Endothelial cell of umbilical vein (primary cell): ENCODE measurements at regions not wholly inside any gene's neighbourhood (a gene's known extent, or its start where the extent isn't known, plus 50 kb on each side); places are given as distances from the start of the nearest gene placed in this dataset.

Experiments used
- BruUV-seq: library from RNA; stranded (reverse); fragments of 400-500 nt; replicated peaks from 2 replicates; lab custom pipeline; 2021; lab: Mats Ljungman, UMichigan
- CTCF ChIA-PET: fragments of 300-600, 350-600 bp; sonication (Branson Sonifier 250); formaldehyde crosslinking; loops from one replicate; lab custom pipeline; 2021; ENCODE audit warnings: antibody characterized with exemption, inconsistent platforms; lab: Charles Lee
- POLR2A ChIA-PET: fragments of 300-600, 350-600 bp; sonication (Branson Sonifier 250); formaldehyde crosslinking; loops from one replicate; lab custom pipeline; 2021; ENCODE audit warnings: antibody characterized with exemption, inconsistent platforms; lab: Charles Lee
- DNase-seq: peaks from one replicate; pipeline ENCODE4 v3.0.0-alpha.2; 2011; ENCODE audit warnings: low read depth, low spot score
- FAIRE-seq: peaks from 2 replicates; lab custom pipeline; 2011; peaks lifted over from hg19 to GRCh38; lab: Jason Lieb, UNC
- H2AFZ ChIP-seq: 2 replicates; pipeline ENCODE4 v1.6.0; 2012; ENCODE audit warnings: low read depth, low read length, control low read depth, inconsistent platforms
- H3K27ac ChIP-seq: 2 replicates; pipeline ENCODE4 v1.5.1; 2011; ENCODE audit warnings: low read depth, mild to moderate bottlenecking, control low read depth, low read length, moderate library complexity; ENCODE audit not compliant: insufficient read depth
- H3K27me3 ChIP-seq, 2 experiments: 2 replicates each; pipeline versions ENCODE4 v1.6.0 to v1.6.1; 2011; ENCODE audit warnings: low read length in 2 of 2, mixed read lengths in 1 of 2; ENCODE audit not compliant: control insufficient read depth in 2 of 2, insufficient read depth in 2 of 2
- H3K36me3 ChIP-seq, 2 experiments: 2 replicates in 1 of 2; 3 replicates in 1 of 2; pipeline ENCODE4 v1.5.1; 2011; ENCODE audit warnings: low read length in 2 of 2, mild to moderate bottlenecking in 1 of 2, moderate library complexity in 1 of 2; ENCODE audit not compliant: control insufficient read depth in 2 of 2, insufficient read depth in 2 of 2; ENCODE audit errors: extremely low read depth in 1 of 2
- H3K4me1 ChIP-seq: 3 replicates; pipeline ENCODE4 v1.5.1; 2011; ENCODE audit warnings: mild to moderate bottlenecking, low read length; ENCODE audit not compliant: control insufficient read depth, insufficient read depth; ENCODE audit errors: extremely low read depth
- H3K4me2 ChIP-seq: 2 replicates; pipeline ENCODE4 v1.6.1; 2011; ENCODE audit warnings: low read length, control low read depth, mixed read lengths; ENCODE audit not compliant: insufficient read depth
- H3K4me3 ChIP-seq, 3 experiments: fragments of 200-600 bp in 1 of 3; sonication (generic), shearing (Covaris generic) in 1 of 3; replicated peaks in 1 of 3; 2 replicates each; pipeline ENCODE4 v1.5.1; 2011 to 2016; ENCODE audit warnings: control low read depth in 3 of 3, low read length in 3 of 3, mild to moderate bottlenecking in 2 of 3, inconsistent platforms in 1 of 3, low read depth in 1 of 3, moderate library complexity in 1 of 3; ENCODE audit not compliant: insufficient read depth in 1 of 3
- H3K79me2 ChIP-seq: 2 replicates; pipeline ENCODE4 v1.6.0; 2012; ENCODE audit warnings: low read length, inconsistent platforms; ENCODE audit not compliant: control insufficient read depth, insufficient read depth
- H3K9ac ChIP-seq: replicated peaks from 2 replicates; pipeline ENCODE3; 2011; ENCODE audit warnings: low read length, control low read depth; ENCODE audit not compliant: insufficient read depth; ENCODE audit errors: extremely low read depth
- H3K9me1 ChIP-seq: replicated peaks from 3 replicates; pipeline ENCODE4 v1.6.0; 2011; ENCODE audit warnings: mild to moderate bottlenecking, low read length; ENCODE audit not compliant: control insufficient read depth, insufficient read depth; ENCODE audit errors: extremely low read depth
- H3K9me3 ChIP-seq: replicated peaks from 2 replicates; pipeline ENCODE4 v1.5.1; 2012; ENCODE audit warnings: low read length, inconsistent platforms; ENCODE audit not compliant: control insufficient read depth, insufficient read depth
- H4K20me1 ChIP-seq: replicated peaks from 2 replicates; pipeline ENCODE3; 2011; ENCODE audit warnings: mild to moderate bottlenecking, low read length; ENCODE audit not compliant: control insufficient read depth, insufficient read depth; ENCODE audit errors: extremely low read depth
- CTCF ChIP-seq, 2 donors: IDR thresholded peaks; 1 replicate in 1 of 2; 2 replicates in 1 of 2; pipeline ENCODE4 v1.5.1; 2011; ENCODE audit warnings: low read length in 2 of 2, mild to moderate bottlenecking in 2 of 2, moderate library complexity in 2 of 2, control low read depth in 1 of 2, inconsistent platforms in 1 of 2, low read depth in 1 of 2; ENCODE audit not compliant: insufficient read depth in 1 of 2; ENCODE audit errors: extremely low read depth in 1 of 2
- EZH2 ChIP-seq: IDR thresholded peaks from 2 replicates; pipeline ENCODE4 v1.6.1; 2012; ENCODE audit warnings: borderline replicate concordance, low read depth, mild to moderate bottlenecking, moderate library complexity, low read length, inconsistent platforms; ENCODE audit not compliant: severe bottlenecking
- FOS ChIP-seq: IDR thresholded peaks from 2 replicates; pipeline ENCODE4 v1.6.1; 2011; ENCODE audit warnings: mild to moderate bottlenecking, low read length, moderate library complexity, borderline replicate concordance; ENCODE audit not compliant: insufficient read depth
- GATA2 ChIP-seq: IDR thresholded peaks from 2 replicates; pipeline ENCODE4 v1.7.0; 2011; ENCODE audit warnings: low read depth, mild to moderate bottlenecking, moderate library complexity, mixed read lengths, low read length; ENCODE audit not compliant: insufficient read length, insufficient read depth
- JUN ChIP-seq: IDR thresholded peaks from 2 replicates; pipeline ENCODE4 v1.6.1; 2011; ENCODE audit warnings: borderline replicate concordance, low read depth; ENCODE audit not compliant: insufficient read length, insufficient read depth
- MYC ChIP-seq: IDR thresholded peaks from one replicate; pipeline ENCODE4 v1.6.1; 2011; ENCODE audit warnings: mild to moderate bottlenecking, low read depth, low read length
- POLR2A ChIP-seq: IDR thresholded peaks from 2 replicates; pipeline ENCODE4 v1.6.1; 2012; ENCODE audit warnings: low read depth, mild to moderate bottlenecking, control low read depth, low read length
- POLR2AphosphoS5 ChIP-seq: IDR thresholded peaks from 2 replicates; pipeline ENCODE4 v1.6.1; 2012; ENCODE audit warnings: low read depth, mild to moderate bottlenecking, control low read depth, low read length, moderate library complexity; ENCODE audit not compliant: insufficient read depth
- dilution Hi-C: fragments of 300-500 bp; cut with MboI; formaldehyde crosslinking; loops from one replicate; pipeline ENCODE4 v1.15.0; 2019; ENCODE audit warnings: low sequenced_read_pairs; ENCODE audit not compliant: extremely low pct_ligation_motif_present
- intact Hi-C: fragments of 100-400 bp; cut with micrococcal nuclease; formaldehyde crosslinking; loops from one replicate; pipeline ENCODE4 v1.10.0; 2022
- TF ChIP-seq, protein P1 (sequence below): IDR thresholded peaks from 2 replicates; pipeline ENCODE4 v1.6.1; 2011; ENCODE audit not compliant: insufficient read depth, insufficient read length

- H3K4me2 ChIP-seq: no peak overlapping the region
- CTCF ChIA-PET: no interaction called here
- no peak for DNase-seq
- no peaks in the 10 kb centered on the region for H3K9me1 ChIP-seq
- FAIRE-seq: no peak
- dilution Hi-C loops (no loop called here), intact Hi-C loops (no loop called here)
- H3K36me3 ChIP-seq: no peaks in the 10 kb centered on the region
- H3K27me3 ChIP-seq: peaks cover 0 to 3% of the 10 kb centered on the region in 2 experiments
- H4K20me1 ChIP-seq: no peaks in the 10 kb centered on the region
- H3K4me3 ChIP-seq: no peak overlapping the region
- no peak overlapping the region for H3K27ac ChIP-seq
- no peak overlapping the region for H2AFZ ChIP-seq
- H3K4me1 ChIP-seq: no peaks in the 10 kb centered on the region
- H3K79me2 ChIP-seq: no peaks in the 10 kb centered on the region
- no peak for TF ChIP-seq EZH2
- no peak for TF ChIP-seq MYC
- no peak for TF ChIP-seq FOS
- no peak for TF ChIP-seq POLR2A
- TF ChIP-seq POLR2AphosphoS5: no peak
- no peak for TF ChIP-seq GATA2
- TF ChIP-seq JUN: no peak
- no peak for TF ChIP-seq CTCF (IDR thresholded peaks at IDR 0.05; ENCODE audit: extremely low read depth in 1 of 2, insufficient read depth in 1 of 2, low read depth in 1 of 2, low read length in 2 of 2)
- TF ChIP-seq, protein P1, sequence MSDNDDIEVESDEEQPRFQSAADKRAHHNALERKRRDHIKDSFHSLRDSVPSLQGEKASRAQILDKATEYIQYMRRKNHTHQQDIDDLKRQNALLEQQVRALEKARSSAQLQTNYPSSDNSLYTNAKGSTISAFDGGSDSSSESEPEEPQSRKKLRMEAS: no peak
- no peak overlapping the region for H3K9ac ChIP-seq
- BruUV-seq: no TSS peak
- no peaks in the 10 kb centered on the region for H3K9me3 ChIP-seq
- POLR2A ChIA-PET: no interaction called here
Observed at GRCh38 chr21:32200029-32200428, 78.8 kb downstream of the MIS18A start.
